ENCODE measurements at regions not wholly inside any gene's neighbourhood (a gene's known extent, or its start where the extent isn't known, plus 50 kb on each side); places are given as distances from the start of the nearest gene placed in this dataset.

DNA sequence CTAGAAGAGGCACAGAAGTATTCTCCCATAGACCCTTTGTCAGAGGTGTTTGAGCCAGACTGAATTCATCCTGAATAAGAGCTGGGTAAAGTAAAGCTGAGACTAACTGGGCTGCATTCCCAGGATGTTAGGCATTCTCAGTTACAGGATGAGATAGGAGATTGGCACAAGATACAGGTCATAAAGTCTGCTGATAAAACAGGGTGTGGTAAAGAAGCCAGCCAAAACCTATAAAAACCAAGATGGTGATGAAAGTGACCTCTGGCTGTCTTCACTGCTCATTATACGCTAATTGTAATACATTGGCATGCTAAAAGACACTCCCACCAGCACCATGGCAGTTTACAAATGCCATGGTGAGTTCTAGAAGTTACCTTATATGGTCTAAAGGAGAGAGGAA is 364.9 kb upstream of the TMEFF2 start:
- Histone ChIP-seq H3K79me2 (ENCODE audit: control insufficient read depth, insufficient read depth, low read length) (no peaks in the 10 kb centered on the region), H3K4me2 (ENCODE audit: control insufficient read depth, insufficient read depth) (no peak overlapping the region), H3K27ac (ENCODE audit: control insufficient read depth, insufficient read depth) (no peak overlapping the region), H4K20me1 (ENCODE audit: control insufficient read depth, insufficient read depth) (no peaks in the 10 kb centered on the region), H3K9ac (ENCODE audit: control insufficient read depth, insufficient read depth, low read length) (no peak overlapping the region), H3K9me3 (replicated peaks; ENCODE audit: control insufficient read depth, insufficient read depth, low read length) (no peaks in the 10 kb centered on the region), H3K27me3 (replicated peaks in 1 of 2; ENCODE audit: control insufficient read depth in 2 of 2, insufficient read depth in 2 of 2, low read length in 1 of 2) (no peaks in the 10 kb centered on the region), H3K4me1 (ENCODE audit: control insufficient read depth, insufficient read depth, low read length) (no peaks in the 10 kb centered on the region), H2AFZ (ENCODE audit: control insufficient read depth, low read depth, low read length) (no peak overlapping the region), H3K4me3 (no peak overlapping the region), H3K36me3 (ENCODE audit: control insufficient read depth in 2 of 2, insufficient read depth in 2 of 2, low read length in 1 of 2) (no peaks in the 10 kb centered on the region)
- 8% methylated on average over 1 of the region's 1 CpG for WGBS (ENCODE audit: insufficient coverage, insufficient replicate concordance, low lambda C conversion rate, missing lambda C conversion rate)
- no TSS peak for BruUV-seq (replicated peaks)
- CTCF ChIA-PET, result interaction anchor here (0.7 kb wide), 1 partner anchor 23 kb away, joined by 3 read pairs; no protein-coding TSS in a partner anchor
- intact Hi-C loops (cut with micrococcal nuclease; ENCODE audit: unreplicated experiment) (no loop called here), in situ Hi-C loops (cut with MboI) (no loop called here)
- SMC1A ChIA-PET (ENCODE audit: uncharacterized antibody, unreplicated experiment), result no interaction called here
- FAIRE-seq (no peak), ATAC-seq (no peak), DNase-seq (ENCODE audit: low read depth, low spot score) (no peak)
- RAD21 ChIA-PET (ENCODE audit: unreplicated experiment), result interaction anchor here (0.6 kb wide), 1 partner anchor 994 kb away, joined by 3 read pairs; no protein-coding TSS in a partner anchor
- POLR2A ChIA-PET, result no interaction called here
- TF ChIP-seq SUZ12 (IDR thresholded peaks at IDR 0.05; ENCODE audit: unreplicated experiment), result no peak
- TF ChIP-seq ZBED1 (IDR thresholded peaks at IDR 0.05; ENCODE audit: borderline replicate concordance), result no peak
- TF ChIP-seq, protein P1, sequence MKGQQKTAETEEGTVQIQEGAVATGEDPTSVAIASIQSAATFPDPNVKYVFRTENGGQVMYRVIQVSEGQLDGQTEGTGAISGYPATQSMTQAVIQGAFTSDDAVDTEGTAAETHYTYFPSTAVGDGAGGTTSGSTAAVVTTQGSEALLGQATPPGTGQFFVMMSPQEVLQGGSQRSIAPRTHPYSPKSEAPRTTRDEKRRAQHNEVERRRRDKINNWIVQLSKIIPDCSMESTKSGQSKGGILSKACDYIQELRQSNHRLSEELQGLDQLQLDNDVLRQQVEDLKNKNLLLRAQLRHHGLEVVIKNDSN (IDR thresholded peaks at IDR 0.05; ENCODE audit: borderline replicate concordance, extremely low read length, insufficient read depth, low read depth, low read length), result no peak
- no peak for TF ChIP-seq MXI1 (IDR thresholded peaks at IDR 0.05; ENCODE audit: low read depth, low read length)
- no peak for TF ChIP-seq RFX5 (IDR thresholded peaks at IDR 0.05; ENCODE audit: low read depth, low read length)
- TF ChIP-seq, protein P2, sequence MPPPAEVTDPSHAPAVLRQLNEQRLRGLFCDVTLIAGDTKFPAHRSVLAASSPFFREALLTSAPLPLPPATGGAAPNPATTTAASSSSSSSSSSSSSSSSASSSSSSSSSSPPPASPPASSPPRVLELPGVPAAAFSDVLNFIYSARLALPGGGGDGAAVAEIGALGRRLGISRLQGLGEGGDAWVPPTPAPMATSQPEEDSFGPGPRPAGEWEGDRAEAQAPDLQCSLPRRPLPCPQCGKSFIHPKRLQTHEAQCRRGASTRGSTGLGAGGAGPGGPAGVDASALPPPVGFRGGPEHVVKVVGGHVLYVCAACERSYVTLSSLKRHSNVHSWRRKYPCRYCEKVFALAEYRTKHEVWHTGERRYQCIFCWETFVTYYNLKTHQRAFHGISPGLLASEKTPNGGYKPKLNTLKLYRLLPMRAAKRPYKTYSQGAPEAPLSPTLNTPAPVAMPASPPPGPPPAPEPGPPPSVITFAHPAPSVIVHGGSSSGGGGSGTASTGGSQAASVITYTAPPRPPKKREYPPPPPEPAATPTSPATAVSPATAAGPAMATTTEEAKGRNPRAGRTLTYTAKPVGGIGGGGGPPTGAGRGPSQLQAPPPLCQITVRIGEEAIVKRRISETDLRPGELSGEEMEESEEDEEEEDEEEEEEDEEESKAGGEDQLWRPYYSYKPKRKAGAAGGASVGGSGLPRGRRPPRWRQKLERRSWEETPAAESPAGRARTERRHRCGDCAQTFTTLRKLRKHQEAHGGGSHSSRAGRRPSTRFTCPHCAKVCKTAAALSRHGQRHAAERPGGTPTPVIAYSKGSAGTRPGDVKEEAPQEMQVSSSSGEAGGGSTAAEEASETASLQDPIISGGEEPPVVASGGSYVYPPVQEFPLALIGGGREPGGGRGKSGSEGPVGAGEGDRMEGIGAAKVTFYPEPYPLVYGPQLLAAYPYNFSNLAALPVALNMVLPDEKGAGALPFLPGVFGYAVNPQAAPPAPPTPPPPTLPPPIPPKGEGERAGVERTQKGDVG (CRISPR knock-in tag; IDR thresholded peaks at IDR 0.05), result no peak
- TF ChIP-seq POU2F2 (IDR thresholded peaks at IDR 0.05; ENCODE audit: borderline replicate concordance, low read depth, low read length), result no peak
- TF ChIP-seq CBX5 (IDR thresholded peaks at IDR 0.05; ENCODE audit: low read depth), result no peak
- TF ChIP-seq PAX8 (IDR thresholded peaks at IDR 0.05), result no peak
- no peak for TF ChIP-seq SMAD1 (IDR thresholded peaks at IDR 0.05; ENCODE audit: low read depth, partially characterized antibody)
- no peak for TF ChIP-seq RCOR1 (conservative IDR thresholded peaks at IDR 0.05; ENCODE audit: low read depth, low read length)
- TF ChIP-seq LARP7 (IDR thresholded peaks at IDR 0.05), result no peak
- no peak for TF ChIP-seq ZNF592 (IDR thresholded peaks at IDR 0.05)
- TF ChIP-seq ZNF622 (IDR thresholded peaks at IDR 0.05), result no peak
- TF ChIP-seq SMARCA5 (IDR thresholded peaks at IDR 0.05), result no peak
- no peak for TF ChIP-seq SREBF2 (IDR thresholded peaks at IDR 0.05; ENCODE audit: low read length)

Data from GM12878 (cell line).